K562 (cell line): ENCODE measurements at regions not wholly inside any gene's neighbourhood (a gene's known extent, or its start where the extent isn't known, plus 50 kb on each side); places are given as distances from the start of the nearest gene placed in this dataset.

Experiments used
- CHD1 ChIP-seq: fragments of 200-600 bp; sonication (generic); IDR thresholded peaks from one replicate; pipeline ENCODE4 v1.6.1; 2012; ENCODE audit warnings: mild to moderate bottlenecking, moderate library complexity, low read length, inconsistent platforms
- MAFK ChIP-seq: IDR thresholded peaks from 2 replicates; pipeline ENCODE4 v1.6.1; 2011; ENCODE audit warnings: low read length, improper control_type of control experiment
- TSHZ1 ChIP-seq: fragments of 250-450 bp; sonication (Bioruptor Pico); IDR thresholded peaks from 2 replicates; pipeline ENCODE4 v1.4.0; 2020; ENCODE audit warnings: mild to moderate bottlenecking, moderate library complexity
- ZNF780A ChIP-seq: fragments of 250-450 bp; sonication (Bioruptor Pico); IDR thresholded peaks from 2 replicates; pipeline ENCODE4 v1.5.0; 2021; ENCODE audit warnings: mild to moderate bottlenecking
- ZNF785 ChIP-seq: fragments of 250-450 bp; sonication (Bioruptor Pico); IDR thresholded peaks from 2 replicates; pipeline ENCODE4 v1.4.0; 2020; ENCODE audit warnings: mild to moderate bottlenecking

GRCh38 chr7:88589927-88590326, 169.6 kb upstream of the ZNF804B start:
- TF ChIP-seq TSHZ1 (CRISPR knock-in tag): no peak
- no peak for TF ChIP-seq CHD1
- TF ChIP-seq ZNF785 (CRISPR knock-in tag): no peak
- TF ChIP-seq ZNF780A (CRISPR knock-in tag): no peak
- TF ChIP-seq MAFK: no peak
